Adrenal gland (tissue), 9 donors: ENCODE measurements at regions not wholly inside any gene's neighbourhood (a gene's known extent, or its start where the extent isn't known, plus 50 kb on each side); places are given as distances from the start of the nearest gene placed in this dataset.

ENCODE experiments used
- DNase-seq, 7 donors: peaks; one replicate each; pipeline ENCODE4 v3.0.0-alpha.2; 2019 to 2020
- H3K27ac ChIP-seq, 5 donors: fragments of 200-600 bp; sonication (generic) in 4 of 5; 1 replicate in 3 of 5; 2 replicates in 2 of 5; pipeline versions ENCODE4 v1.5.1 to v1.8.0; 2016 to 2020; ENCODE audit warnings: mild to moderate bottlenecking in 1 of 5
- H3K27me3 ChIP-seq: fragments of 200-600 bp; 2 replicates; pipeline ENCODE4 v1.8.0; 2021
- H3K36me3 ChIP-seq, 2 donors: fragments of 200-600 bp; replicated peaks in 1 of 2; 1 replicate in 1 of 2; 2 replicates in 1 of 2; pipeline versions ENCODE4 v1.5.1 to v1.8.0; 2018 to 2022
- H3K4me1 ChIP-seq, 2 donors: fragments of 200-600 bp; replicated peaks in 1 of 2; 1 replicate in 1 of 2; 2 replicates in 1 of 2; pipeline versions ENCODE4 v1.5.1 to v1.8.0; 2018 to 2021
- H3K4me3 ChIP-seq, 4 donors: fragments of 200-600 bp; sonication (generic) in 3 of 4; one replicate each; pipeline ENCODE4 v1.5.1; 2016 to 2018
- H3K9me3 ChIP-seq, 3 donors: fragments of 200-600 bp; sonication (generic) in 1 of 3; replicated peaks in 1 of 3; 1 replicate in 2 of 3; 2 replicates in 1 of 3; pipeline versions ENCODE4 v1.5.1 to v1.8.0; 2016 to 2021
- CTCF ChIP-seq, 6 experiments: fragments of 450-650 bp in 4 of 6; fragments of 200-600 bp in 2 of 6; sonication (generic) in 1 of 6; IDR thresholded peaks; 1 replicate in 5 of 6; 2 replicates in 1 of 6; pipeline versions ENCODE4 v1.5.1 to v1.8.0; 2016 to 2021; ENCODE audit warnings: antibody characterized with exemption in 6 of 6, mild to moderate bottlenecking in 2 of 6, moderate library complexity in 1 of 6
- POLR2A ChIP-seq, 2 donors: fragments of 450-650 bp; IDR thresholded peaks; one replicate each; pipeline ENCODE4 v1.6.1; 2017; ENCODE audit warnings: antibody characterized with exemption in 2 of 2, mild to moderate bottlenecking in 2 of 2, moderate library complexity in 1 of 2
- WGBS, 4 donors: extraction: QIAGEN DNeasy Blood & Tissue Kit in 2 of 4; methylation state at CpG; one replicate each; pipeline versions ENCODE4 v1.1.5 to v1.1.7; 2013 to 2017; 5-methylcytosine and 5-hydroxymethylcytosine counted together
- intact Hi-C, 2 donors: fragments of 100-400 bp; cut with DNase I; formaldehyde crosslinking; loops; one replicate each; pipeline versions ENCODE4 v1.14.1 to v1.15.0; 2022 to 2023
- donor health status: healthy with polysubstance abuse.
- donor health status: Bipolar disorder and iron deficiency.
- donor health status: DM: yes; HTN: yes; CAD: no.
- donor health status: DM: no; HTN: no; CAD: no.
- donor health status: DM: no; HTN: no; CAD: no.

- H3K4me3 ChIP-seq = no peak overlapping the region
- no peak overlapping the region for H3K27ac ChIP-seq
- intact Hi-C loops = no loop called here
- H3K27me3 ChIP-seq = no peaks in the 10 kb centered on the region
- no peaks in the 10 kb centered on the region for H3K4me1 ChIP-seq
- TF ChIP-seq CTCF (IDR thresholded peaks at IDR 0.05) = no peak
- no peak for TF ChIP-seq POLR2A (IDR thresholded peaks at IDR 0.05)
- H3K36me3 ChIP-seq = no peaks in the 10 kb centered on the region
- 30 to 46% (median 41%) methylated on average over 1 of the region's 1 CpG for WGBS, 4 donors
- DNase-seq = no peak
- H3K9me3 ChIP-seq = no peaks in the 10 kb centered on the region
Observed at GRCh38 chr1:87897481-87897880, 568.8 kb downstream of the LMO4 start.

- DNase-seq = no peak
- Histone ChIP-seq H3K36me3 (no peaks in the 10 kb centered on the region), H3K27ac (no peak overlapping the region), H3K4me3 (no peak overlapping the region), H3K27me3 (no peaks in the 10 kb centered on the region), H3K9me3 (no peaks in the 10 kb centered on the region), H3K4me1 (no peaks in the 10 kb centered on the region)
- 63 to 72% (median 67%) methylated on average over 4 of the region's 4 CpGs for WGBS, 4 donors
- TF ChIP-seq POLR2A (IDR thresholded peaks at IDR 0.05) (no peak), CTCF (IDR thresholded peaks at IDR 0.05) (no peak)
- intact Hi-C loops = no loop called here
Observed at GRCh38 chr1:87898431-87898830, 569.8 kb downstream of the LMO4 start.

GRCh38 chr1:87899017-87899416 is 570.3 kb downstream of the LMO4 start:
- Histone ChIP-seq H3K9me3 (no peaks in the 10 kb centered on the region), H3K27me3 (no peaks in the 10 kb centered on the region), H3K27ac (no peak overlapping the region), H3K36me3 (no peaks in the 10 kb centered on the region), H3K4me1 (no peaks in the 10 kb centered on the region), H3K4me3 (no peak overlapping the region)
- no peak for TF ChIP-seq CTCF (IDR thresholded peaks at IDR 0.05)
- TF ChIP-seq POLR2A (IDR thresholded peaks at IDR 0.05) = no peak
- whole genome bisulfite sequencing, 4 donors = 30 to 63% (median 47%) methylated on average over 2 of the region's 2 CpGs
- intact Hi-C loops = no loop called here
- DNase-seq = no peak

- no peak for TF ChIP-seq POLR2A (IDR thresholded peaks at IDR 0.05)
- TF ChIP-seq CTCF (IDR thresholded peaks at IDR 0.05) = no peak
- H3K9me3 ChIP-seq = no peaks in the 10 kb centered on the region
- WGBS, 4 donors = 78 to 86% (median 80%) methylated on average over 3 of the region's 3 CpGs
- H3K4me3 ChIP-seq = no peak overlapping the region
- DNase-seq = no peak
- no peaks in the 10 kb centered on the region for H3K36me3 ChIP-seq
- H3K27me3 ChIP-seq = no peaks in the 10 kb centered on the region
- intact Hi-C loops = no loop called here
- no peaks in the 10 kb centered on the region for H3K4me1 ChIP-seq
- no peak overlapping the region for H3K27ac ChIP-seq
Observed at GRCh38 chr1:87899746-87900145, 571.1 kb downstream of the LMO4 start.
